IMR-90 (cell line): ENCODE measurements at regions not wholly inside any gene's neighbourhood (a gene's known extent, or its start where the extent isn't known, plus 50 kb on each side); places are given as distances from the start of the nearest gene placed in this dataset.

Experiments
- ATAC-seq: fragments of 200-7000 bp; cut with Tn5 transposase; 2 replicates; pipeline ENCODE4 v1.9.1; 2020; ENCODE audit warnings: low read depth, mild to moderate bottlenecking, moderate library complexity
- BruUV-seq: library from RNA; stranded (reverse); fragments of 400-500 nt; replicated peaks from 2 replicates; lab custom pipeline; 2021; lab: Mats Ljungman, UMichigan
- CTCF ChIA-PET: fragments of 300-600 bp; formaldehyde crosslinking; extraction: SDS; loops from one replicate; lab custom pipeline; 2021; ENCODE audit warnings: antibody characterized with exemption; lab: Yijun Ruan, JAX
- POLR2A ChIA-PET: fragments of 300-600 bp; sonication (Branson Sonifier 250); formaldehyde crosslinking; loops from one replicate; lab custom pipeline; 2022; ENCODE audit warnings: antibody characterized with exemption; ENCODE audit not compliant: unreplicated experiment; lab: Charles Lee
- DNase-seq: peaks from one replicate; pipeline ENCODE4 v3.0.0; 2013
- H2AFZ ChIP-seq: replicated peaks from 2 replicates; pipeline ENCODE3; 2013; ENCODE audit warnings: low read length, mild to moderate bottlenecking; ENCODE audit not compliant: poor library complexity
- H2AK5ac ChIP-seq: 2 replicates; pipeline ENCODE4 v1.6.1; 2013; ENCODE audit warnings: low read depth, low read length, inconsistent platforms
- H2AK9ac ChIP-seq: replicated peaks from 2 replicates; pipeline ENCODE3; 2013; ENCODE audit warnings: mild to moderate bottlenecking, low read depth, low read length, moderate library complexity; ENCODE audit not compliant: poor library complexity
- H2BK120ac ChIP-seq: 2 replicates; pipeline ENCODE4 v1.6.1; 2013; ENCODE audit warnings: low read depth, low read length, inconsistent platforms
- H2BK15ac ChIP-seq: 3 replicates; pipeline ENCODE4 v1.6.1; 2013; ENCODE audit warnings: low read depth, low read length, inconsistent platforms
- H2BK20ac ChIP-seq: 2 replicates; pipeline ENCODE4 v1.6.1; 2013; ENCODE audit warnings: low read depth, mild to moderate bottlenecking, inconsistent platforms, low read length, moderate library complexity
- H2BK5ac ChIP-seq: 2 replicates; pipeline ENCODE4 v1.6.1; 2013; ENCODE audit warnings: mild to moderate bottlenecking, low read depth, low read length, inconsistent platforms; ENCODE audit not compliant: poor library complexity, severe bottlenecking
- H3K14ac ChIP-seq: replicated peaks from 2 replicates; pipeline ENCODE4 v1.6.1; 2013; ENCODE audit warnings: low read depth, low read length, inconsistent platforms
- H3K18ac ChIP-seq: 2 replicates; pipeline ENCODE4 v1.6.1; 2013; ENCODE audit warnings: low read depth, low read length, control low read depth
- H3K23ac ChIP-seq: 2 replicates; pipeline ENCODE4 v1.6.1; 2013; ENCODE audit warnings: low read depth, low read length, inconsistent platforms
- H3K27ac ChIP-seq: 2 replicates; pipeline ENCODE4 v1.5.1; 2013; ENCODE audit warnings: mild to moderate bottlenecking, control low read depth, low read length; ENCODE audit not compliant: insufficient read depth
- H3K27me3 ChIP-seq: 2 replicates; pipeline ENCODE4 v1.6.1; 2013; ENCODE audit warnings: low read length; ENCODE audit not compliant: control insufficient read depth, insufficient read depth
- H3K36me3 ChIP-seq: 2 replicates; pipeline ENCODE4 v1.6.1; 2013; ENCODE audit warnings: low read length, mixed read lengths; ENCODE audit not compliant: control insufficient read depth, insufficient read depth
- H3K4ac ChIP-seq: 2 replicates; pipeline ENCODE4 v1.6.1; 2013; ENCODE audit warnings: low read depth, low read length, inconsistent platforms
- H3K4me1 ChIP-seq: 2 replicates; pipeline ENCODE4 v1.6.1; 2013; ENCODE audit warnings: low read length, mixed read lengths; ENCODE audit not compliant: control insufficient read depth, insufficient read depth
- H3K4me2 ChIP-seq: 2 replicates; pipeline ENCODE4 v1.6.1; 2013; ENCODE audit warnings: low read depth, mild to moderate bottlenecking, control low read depth, low read length, moderate library complexity
- H3K4me3 ChIP-seq: 2 replicates; pipeline ENCODE4 v1.5.1; 2013; ENCODE audit warnings: low read depth, mild to moderate bottlenecking, control low read depth, low read length, moderate library complexity; ENCODE audit not compliant: insufficient read depth
- H3K56ac ChIP-seq: 2 replicates; pipeline ENCODE4 v1.6.1; 2013; ENCODE audit warnings: low read length, inconsistent platforms; ENCODE audit not compliant: insufficient read depth; ENCODE audit errors: extremely low read depth
- H3K79me1 ChIP-seq, 2 experiments: 2 replicates each; pipeline ENCODE4 v1.6.1; 2013; ENCODE audit warnings: low read length in 2 of 2, inconsistent platforms in 1 of 2, low read depth in 1 of 2
- H3K9ac ChIP-seq: 2 replicates; pipeline ENCODE4 v1.6.1; 2013; ENCODE audit warnings: low read depth, low read length, control low read depth
- H3K9me1 ChIP-seq: 2 replicates; pipeline ENCODE4 v1.6.1; 2013; ENCODE audit warnings: low read length, inconsistent platforms; ENCODE audit not compliant: insufficient read depth
- H3K9me3 ChIP-seq: 2 replicates; pipeline ENCODE4 v1.6.1; 2013; ENCODE audit warnings: low read length; ENCODE audit not compliant: control insufficient read depth, insufficient read depth
- H4K20me1 ChIP-seq: 2 replicates; pipeline ENCODE4 v1.6.1; 2013; ENCODE audit warnings: low read length, inconsistent platforms; ENCODE audit not compliant: insufficient read depth
- H4K5ac ChIP-seq: 2 replicates; pipeline ENCODE4 v1.6.1; 2013; ENCODE audit warnings: mild to moderate bottlenecking, low read depth, low read length, control low read depth
- H4K8ac ChIP-seq, 2 experiments: 2 replicates each; pipeline ENCODE4 v1.6.1; 2013; ENCODE audit warnings: low read depth in 2 of 2, low read length in 2 of 2, control low read depth in 1 of 2, inconsistent platforms in 1 of 2
- H4K91ac ChIP-seq: 2 replicates; pipeline ENCODE4 v1.6.1; 2013; ENCODE audit warnings: low read depth, low read length, inconsistent platforms; ENCODE audit not compliant: insufficient read depth
- BHLHE40 ChIP-seq: fragments of 150-350 bp; IDR thresholded peaks from 2 replicates; pipeline ENCODE4 v1.6.1; 2016; ENCODE audit warnings: mild to moderate bottlenecking, low read depth, low read length
- CEBPB ChIP-seq: IDR thresholded peaks from 2 replicates; pipeline ENCODE4 v1.6.1; 2012; ENCODE audit warnings: low read depth, low read length, improper control_type of control experiment
- CHD1 ChIP-seq: IDR thresholded peaks from 2 replicates; pipeline ENCODE4 v1.6.1; 2012; ENCODE audit warnings: low read depth, low read length, improper control_type of control experiment
- FOS ChIP-seq: fragments of 150-350 bp; IDR thresholded peaks from 2 replicates; pipeline ENCODE4 v1.6.1; 2016; ENCODE audit warnings: low read depth, low read length
- MAFK ChIP-seq: IDR thresholded peaks from 2 replicates; pipeline ENCODE4 v1.6.1; 2012; ENCODE audit warnings: low read depth, low read length, improper control_type of control experiment
- MAZ ChIP-seq: IDR thresholded peaks from 2 replicates; pipeline ENCODE4 v1.6.1; 2012; ENCODE audit warnings: low read depth, mild to moderate bottlenecking, low read length, improper control_type of control experiment, moderate library complexity, borderline replicate concordance
- MXI1 ChIP-seq: IDR thresholded peaks from 2 replicates; pipeline ENCODE4 v1.6.1; 2012; ENCODE audit warnings: low read depth, mild to moderate bottlenecking, low read length, moderate library complexity, borderline replicate concordance
- NFE2L2 ChIP-seq: fragments of 150-350 bp; IDR thresholded peaks from 2 replicates; pipeline ENCODE4 v1.6.1; 2016; ENCODE audit warnings: low read depth, mild to moderate bottlenecking, low read length
- POLR2A ChIP-seq: IDR thresholded peaks from 2 replicates; pipeline ENCODE4 v1.6.1; 2012; ENCODE audit warnings: mild to moderate bottlenecking, low read depth, low read length
- RAD21 ChIP-seq: IDR thresholded peaks from 2 replicates; pipeline ENCODE4 v1.6.1; 2012; ENCODE audit warnings: low read length, improper control_type of control experiment
- RCOR1 ChIP-seq: IDR thresholded peaks from 2 replicates; pipeline ENCODE4 v1.6.1; 2012; ENCODE audit warnings: mild to moderate bottlenecking, low read length, improper control_type of control experiment; ENCODE audit not compliant: insufficient replicate concordance
- RFX5 ChIP-seq: IDR thresholded peaks from 2 replicates; pipeline ENCODE4 v1.8.0; 2012; ENCODE audit warnings: low read depth, mild to moderate bottlenecking, low read length, moderate library complexity
- SMC3 ChIP-seq: fragments of 150-350 bp; IDR thresholded peaks from 2 replicates; pipeline ENCODE4 v1.6.1; 2016; ENCODE audit warnings: low read depth, mild to moderate bottlenecking, antibody characterized with exemption, low read length, moderate library complexity
- WGBS, 2 experiments: methylation state at CpG; one replicate each; pipeline versions ENCODE4 v1.1.5 to v1.1.7; 2013; ENCODE audit warnings: missing lambda C conversion rate in 2 of 2; ENCODE audit not compliant: insufficient read length in 1 of 2; ENCODE audit errors: extremely low coverage in 2 of 2; 5-methylcytosine and 5-hydroxymethylcytosine counted together
- dilution Hi-C: fragments of 300-500 bp; cut with HindIII; formaldehyde crosslinking; loops from one replicate; pipeline ENCODE4 v1.14.3; 2018; ENCODE audit warnings: low sequenced_read_pairs; ENCODE audit not compliant: unreplicated experiment
- in situ Hi-C: fragments of 300-500 bp; cut with MboI; formaldehyde crosslinking; loops from 3 replicates; pipeline ENCODE4 v1.14.3; 2019; ENCODE audit warnings: low sequenced_read_pairs, inconsistent platforms, mixed read lengths
- intact Hi-C: fragments of 100-400 bp; cut with micrococcal nuclease; formaldehyde crosslinking; loops from 2 replicates; pipeline ENCODE4 v1.10.0; 2022
- TF ChIP-seq, protein P1 (sequence below): conservative IDR thresholded peaks from 2 replicates; pipeline ENCODE4 v1.5.1; 2012; ENCODE audit warnings: mild to moderate bottlenecking, low read depth, low read length, improper control_type of control experiment
- TF ChIP-seq, protein P2 (sequence below): fragments of 150-350 bp; IDR thresholded peaks from 2 replicates; pipeline ENCODE4 v1.6.1; 2016; ENCODE audit warnings: low read depth, mild to moderate bottlenecking, low read length, moderate library complexity, borderline replicate concordance
- TF ChIP-seq, protein P3 (sequence below): fragments of 150-350 bp; IDR thresholded peaks from 2 replicates; pipeline ENCODE4 v1.6.1; 2017; ENCODE audit warnings: mild to moderate bottlenecking, antibody characterized with exemption, low read length, low read depth

DNA sequence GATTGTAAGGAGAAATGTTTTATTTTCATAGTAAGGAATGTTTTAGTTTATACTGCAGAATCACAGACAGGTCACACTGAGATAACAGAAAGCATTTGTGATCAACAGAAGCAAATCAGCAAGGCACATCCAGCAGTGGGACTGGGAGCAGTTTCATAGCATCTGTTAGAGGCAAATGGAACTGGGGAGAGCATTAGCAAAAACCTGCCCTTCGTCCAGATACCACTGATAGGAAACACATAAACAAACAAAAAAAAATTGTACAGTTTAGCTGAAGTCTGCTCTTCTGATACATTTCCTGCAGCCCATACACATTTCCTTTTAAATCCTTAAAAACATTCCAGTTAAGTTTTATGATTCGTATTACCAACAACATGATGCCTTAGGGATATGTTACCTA lies 374.3 kb downstream of the PCDH7 start:
- Histone ChIP-seq H3K4me2 (no peak overlapping the region), H3K4me3 (no peak overlapping the region)
- WGBS, 2 experiments, result no CpG with 5 or more reads among the region's 2 CpGs

More for the DNA sequence above, 374.3 kb downstream of the PCDH7 start:
- POLR2A ChIA-PET, result no interaction called here
- DNase-seq (peak; percentile 27), ATAC-seq (peak; percentile 71)
- Histone ChIP-seq H3K27ac (no peak overlapping the region), H3K23ac (no peak overlapping the region), H2BK5ac (no peak overlapping the region), H3K9me3 (no peaks in the 10 kb centered on the region), H3K9ac (no peak overlapping the region), H3K9me1 (peaks cover 2% of the 10 kb centered on the region; the same call in 1 of the 2 replicates), H4K91ac (no peak overlapping the region; the same call in 1 of the 2 replicates), H3K14ac (no peak overlapping the region), H4K20me1 (no peaks in the 10 kb centered on the region), H3K36me3 (no peaks in the 10 kb centered on the region), H3K4me1 (peaks cover 4% of the 10 kb centered on the region), H3K27me3 (no peaks in the 10 kb centered on the region), H2AFZ (peak overlapping the region; percentile 55), H3K18ac (no peak overlapping the region), H2AK9ac (no peak overlapping the region), H2BK15ac (0 out of 3 replicates have a peak overlapping the region, but pooled peaks have one; percentile 36), H3K4ac (no peak overlapping the region), H3K79me1 (no peaks in the 10 kb centered on the region), H2AK5ac (no peak overlapping the region), H2BK20ac (peak overlapping the region; percentile 40; the same call in 1 of the 2 replicates), H4K8ac (no peak overlapping the region), H3K56ac (no peak overlapping the region), H2BK120ac (no peak overlapping the region), H4K5ac (no peak overlapping the region)
- dilution Hi-C loops (no loop called here), intact Hi-C loops (no loop called here), in situ Hi-C loops (no loop called here)
- BruUV-seq, result no TSS peak
- CTCF ChIA-PET, result interaction anchor here (0.5 kb wide), 1 partner anchor 275 kb away, joined by 3 read pairs; no protein-coding TSS in a partner anchor
- TF ChIP-seq MXI1 (no peak), NFE2L2 (no peak), RAD21 (no peak), POLR2A (no peak), MAFK (no peak), SMC3 (no peak), CHD1 (no peak), RFX5 (no peak), MAZ (no peak), FOS (no peak), RCOR1 (no peak), CEBPB (no peak), BHLHE40 (no peak)
- TF ChIP-seq, protein P1, sequence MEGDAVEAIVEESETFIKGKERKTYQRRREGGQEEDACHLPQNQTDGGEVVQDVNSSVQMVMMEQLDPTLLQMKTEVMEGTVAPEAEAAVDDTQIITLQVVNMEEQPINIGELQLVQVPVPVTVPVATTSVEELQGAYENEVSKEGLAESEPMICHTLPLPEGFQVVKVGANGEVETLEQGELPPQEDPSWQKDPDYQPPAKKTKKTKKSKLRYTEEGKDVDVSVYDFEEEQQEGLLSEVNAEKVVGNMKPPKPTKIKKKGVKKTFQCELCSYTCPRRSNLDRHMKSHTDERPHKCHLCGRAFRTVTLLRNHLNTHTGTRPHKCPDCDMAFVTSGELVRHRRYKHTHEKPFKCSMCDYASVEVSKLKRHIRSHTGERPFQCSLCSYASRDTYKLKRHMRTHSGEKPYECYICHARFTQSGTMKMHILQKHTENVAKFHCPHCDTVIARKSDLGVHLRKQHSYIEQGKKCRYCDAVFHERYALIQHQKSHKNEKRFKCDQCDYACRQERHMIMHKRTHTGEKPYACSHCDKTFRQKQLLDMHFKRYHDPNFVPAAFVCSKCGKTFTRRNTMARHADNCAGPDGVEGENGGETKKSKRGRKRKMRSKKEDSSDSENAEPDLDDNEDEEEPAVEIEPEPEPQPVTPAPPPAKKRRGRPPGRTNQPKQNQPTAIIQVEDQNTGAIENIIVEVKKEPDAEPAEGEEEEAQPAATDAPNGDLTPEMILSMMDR, result no peak
- TF ChIP-seq, protein P2, sequence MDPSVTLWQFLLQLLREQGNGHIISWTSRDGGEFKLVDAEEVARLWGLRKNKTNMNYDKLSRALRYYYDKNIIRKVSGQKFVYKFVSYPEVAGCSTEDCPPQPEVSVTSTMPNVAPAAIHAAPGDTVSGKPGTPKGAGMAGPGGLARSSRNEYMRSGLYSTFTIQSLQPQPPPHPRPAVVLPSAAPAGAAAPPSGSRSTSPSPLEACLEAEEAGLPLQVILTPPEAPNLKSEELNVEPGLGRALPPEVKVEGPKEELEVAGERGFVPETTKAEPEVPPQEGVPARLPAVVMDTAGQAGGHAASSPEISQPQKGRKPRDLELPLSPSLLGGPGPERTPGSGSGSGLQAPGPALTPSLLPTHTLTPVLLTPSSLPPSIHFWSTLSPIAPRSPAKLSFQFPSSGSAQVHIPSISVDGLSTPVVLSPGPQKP, result no peak
- TF ChIP-seq, protein P3, sequence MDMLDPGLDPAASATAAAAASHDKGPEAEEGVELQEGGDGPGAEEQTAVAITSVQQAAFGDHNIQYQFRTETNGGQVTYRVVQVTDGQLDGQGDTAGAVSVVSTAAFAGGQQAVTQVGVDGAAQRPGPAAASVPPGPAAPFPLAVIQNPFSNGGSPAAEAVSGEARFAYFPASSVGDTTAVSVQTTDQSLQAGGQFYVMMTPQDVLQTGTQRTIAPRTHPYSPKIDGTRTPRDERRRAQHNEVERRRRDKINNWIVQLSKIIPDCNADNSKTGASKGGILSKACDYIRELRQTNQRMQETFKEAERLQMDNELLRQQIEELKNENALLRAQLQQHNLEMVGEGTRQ, result no peak
